ENCODE measurements at regions not wholly inside any gene's neighbourhood (a gene's known extent, or its start where the extent isn't known, plus 50 kb on each side); places are given as distances from the start of the nearest gene placed in this dataset.

DNA sequence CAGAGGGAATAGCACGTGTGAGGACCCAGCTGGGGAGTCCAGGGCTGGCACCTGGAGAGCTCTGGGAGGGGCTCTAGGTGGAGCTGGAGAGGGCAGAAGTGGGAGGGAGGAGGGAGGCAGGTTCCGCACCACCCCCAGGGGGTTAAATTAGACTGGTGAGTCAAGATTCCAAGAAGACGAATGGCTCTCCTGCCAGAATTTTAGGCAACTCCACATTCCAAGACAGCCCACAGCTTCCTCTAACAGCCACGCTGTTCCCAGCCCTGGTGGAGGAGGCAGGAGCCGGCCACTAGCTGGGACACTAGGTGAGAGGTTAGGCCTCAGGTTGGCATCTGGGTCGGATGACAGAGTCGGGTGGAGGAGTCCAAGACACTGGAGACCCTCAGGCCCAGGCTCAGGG lies 60.2 kb downstream of the TFAP2C start:
- H3K9me3 ChIP-seq (ENCODE audit: low read length) = no peaks in the 10 kb centered on the region
- no peaks in the 10 kb centered on the region for H3K4me1 ChIP-seq (ENCODE audit: insufficient read depth, low read length, severe bottlenecking)
- H2AFZ ChIP-seq (ENCODE audit: low read length) = no peak overlapping the region
- no peak overlapping the region for H3K4me2 ChIP-seq (ENCODE audit: low read length)
- no peaks in the 10 kb centered on the region for H4K20me1 ChIP-seq (ENCODE audit: insufficient read depth, low read length)
- TF ChIP-seq, protein P1, sequence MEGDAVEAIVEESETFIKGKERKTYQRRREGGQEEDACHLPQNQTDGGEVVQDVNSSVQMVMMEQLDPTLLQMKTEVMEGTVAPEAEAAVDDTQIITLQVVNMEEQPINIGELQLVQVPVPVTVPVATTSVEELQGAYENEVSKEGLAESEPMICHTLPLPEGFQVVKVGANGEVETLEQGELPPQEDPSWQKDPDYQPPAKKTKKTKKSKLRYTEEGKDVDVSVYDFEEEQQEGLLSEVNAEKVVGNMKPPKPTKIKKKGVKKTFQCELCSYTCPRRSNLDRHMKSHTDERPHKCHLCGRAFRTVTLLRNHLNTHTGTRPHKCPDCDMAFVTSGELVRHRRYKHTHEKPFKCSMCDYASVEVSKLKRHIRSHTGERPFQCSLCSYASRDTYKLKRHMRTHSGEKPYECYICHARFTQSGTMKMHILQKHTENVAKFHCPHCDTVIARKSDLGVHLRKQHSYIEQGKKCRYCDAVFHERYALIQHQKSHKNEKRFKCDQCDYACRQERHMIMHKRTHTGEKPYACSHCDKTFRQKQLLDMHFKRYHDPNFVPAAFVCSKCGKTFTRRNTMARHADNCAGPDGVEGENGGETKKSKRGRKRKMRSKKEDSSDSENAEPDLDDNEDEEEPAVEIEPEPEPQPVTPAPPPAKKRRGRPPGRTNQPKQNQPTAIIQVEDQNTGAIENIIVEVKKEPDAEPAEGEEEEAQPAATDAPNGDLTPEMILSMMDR (IDR thresholded peaks at IDR 0.05; ENCODE audit: low read length) = no peak
- TF ChIP-seq EZH2 (IDR thresholded peaks at IDR 0.05; ENCODE audit: borderline replicate concordance, low read length) = no peak
- H3K4me3 ChIP-seq (ENCODE audit: low read depth, low read length, poor library complexity, severe bottlenecking) = no peak overlapping the region
- H3K27me3 ChIP-seq (ENCODE audit: insufficient read depth, low read length) = no peaks in the 10 kb centered on the region
- H3K36me3 ChIP-seq (ENCODE audit: insufficient read depth, low read length) = no peaks in the 10 kb centered on the region
- no peak overlapping the region for H3K27ac ChIP-seq (ENCODE audit: low read depth, low read length, poor library complexity, severe bottlenecking)
- no peaks in the 10 kb centered on the region for H3K9me2 ChIP-seq (ENCODE audit: low read depth, low read length)
- no peak overlapping the region for H3K9ac ChIP-seq (ENCODE audit: low read length)
- H3F3A ChIP-seq (ENCODE audit: insufficient read depth, low read length) = no peaks in the 10 kb centered on the region
- no peaks in the 10 kb centered on the region for H3K79me2 ChIP-seq (ENCODE audit: insufficient read depth, low read length)

DNA sequence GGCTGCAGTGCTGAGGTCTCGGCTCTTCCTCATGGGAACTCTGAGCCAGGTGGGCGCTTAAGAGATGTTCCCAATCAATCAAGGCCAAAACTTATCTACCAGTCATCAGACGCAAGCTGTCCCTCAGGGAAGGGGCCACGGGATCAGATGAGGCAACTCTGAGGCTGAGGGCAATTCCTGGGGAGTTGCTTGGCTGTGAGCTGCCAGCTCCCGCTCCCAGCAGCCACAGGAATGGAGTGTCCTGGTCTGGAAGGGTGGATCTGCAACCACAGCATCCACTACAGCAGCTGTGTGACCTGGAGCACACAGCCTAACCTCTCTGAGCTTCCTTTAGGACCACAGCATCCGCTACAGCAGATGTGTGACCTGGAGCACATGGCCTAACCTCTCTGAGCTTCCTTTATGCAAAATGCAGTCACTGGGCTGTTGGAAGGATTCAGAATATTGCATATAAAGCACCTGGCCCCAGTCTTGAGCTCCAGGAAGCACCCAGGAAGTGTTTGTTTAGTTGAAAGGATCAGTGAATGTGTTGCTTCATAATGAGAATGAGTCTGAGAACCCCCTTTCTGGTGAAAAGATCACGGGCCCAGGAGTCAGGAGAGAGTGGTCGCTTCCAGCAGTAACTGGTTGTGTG lies 60.9 kb downstream of the TFAP2C start:
- no peak overlapping the region for H3K27ac ChIP-seq (ENCODE audit: low read depth, low read length, poor library complexity, severe bottlenecking)
- no peaks in the 10 kb centered on the region for H4K20me1 ChIP-seq (ENCODE audit: insufficient read depth, low read length)
- no peaks in the 10 kb centered on the region for H3K36me3 ChIP-seq (ENCODE audit: insufficient read depth, low read length)
- H3K4me1 ChIP-seq (ENCODE audit: insufficient read depth, low read length, severe bottlenecking) = no peaks in the 10 kb centered on the region
- no peak overlapping the region for H2AFZ ChIP-seq (ENCODE audit: low read length)
- H3K9me3 ChIP-seq (ENCODE audit: low read length) = no peaks in the 10 kb centered on the region
- H3K9me2 ChIP-seq (ENCODE audit: low read depth, low read length) = no peaks in the 10 kb centered on the region
- no peak overlapping the region for H3K4me2 ChIP-seq (ENCODE audit: low read length)
- no peak overlapping the region for H3K4me3 ChIP-seq (ENCODE audit: low read depth, low read length, poor library complexity, severe bottlenecking)
- H3K9ac ChIP-seq (ENCODE audit: low read length) = no peak overlapping the region
- no peaks in the 10 kb centered on the region for H3K79me2 ChIP-seq (ENCODE audit: insufficient read depth, low read length)
- no peaks in the 10 kb centered on the region for H3F3A ChIP-seq (ENCODE audit: insufficient read depth, low read length)
- TF ChIP-seq EZH2 (IDR thresholded peaks at IDR 0.05; ENCODE audit: borderline replicate concordance, low read length) = no peak
- TF ChIP-seq, protein P1 (IDR thresholded peaks at IDR 0.05; ENCODE audit: low read length) = no peak
- 0 out of 2 replicates have a peak, but pooled peaks cover 3% of the 10 kb centered on the region for H3K27me3 ChIP-seq (ENCODE audit: insufficient read depth, low read length)

DNA sequence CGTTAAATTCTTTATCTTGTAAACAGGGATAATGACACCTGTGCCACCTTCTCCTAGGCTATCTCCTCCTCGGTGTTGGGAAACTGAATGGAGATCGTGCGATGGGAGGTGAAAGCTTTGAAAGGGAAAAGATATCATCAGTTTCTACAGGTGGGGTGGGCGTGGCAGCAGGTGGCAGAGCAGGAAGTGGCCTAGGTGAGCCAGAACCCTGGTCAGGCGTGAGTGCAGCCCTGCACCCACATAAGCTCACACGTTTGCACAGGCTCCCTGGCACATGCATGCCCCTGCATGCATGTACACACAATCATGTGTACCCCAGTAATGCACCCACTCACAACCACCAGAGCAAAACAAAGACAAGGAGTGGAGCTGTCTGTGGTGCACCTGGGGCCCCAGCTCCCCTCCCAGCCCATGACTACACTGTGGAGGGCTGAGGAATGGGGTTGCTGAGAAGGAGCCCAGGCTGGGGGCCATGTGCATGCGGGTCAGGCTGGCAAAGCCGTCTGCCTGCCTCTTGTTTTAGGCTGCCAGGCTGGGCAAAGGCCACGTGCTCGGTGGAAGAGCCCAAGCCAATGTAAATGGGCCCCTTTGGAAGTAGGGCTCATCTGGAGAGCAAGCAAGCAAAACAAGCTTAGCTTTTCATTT lies 61.5 kb downstream of the TFAP2C start:
- Histone ChIP-seq H3F3A (ENCODE audit: insufficient read depth, low read length) (no peaks in the 10 kb centered on the region), H3K9ac (ENCODE audit: low read length) (no peak overlapping the region), H3K27ac (ENCODE audit: low read depth, low read length, poor library complexity, severe bottlenecking) (no peak overlapping the region), H3K9me3 (ENCODE audit: low read length) (no peaks in the 10 kb centered on the region), H3K9me2 (ENCODE audit: low read depth, low read length) (no peaks in the 10 kb centered on the region), H2AFZ (ENCODE audit: low read length) (no peak overlapping the region), H3K27me3 (ENCODE audit: insufficient read depth, low read length) (0 out of 2 replicates have a peak, but pooled peaks cover 3% of the 10 kb centered on the region), H4K20me1 (ENCODE audit: insufficient read depth, low read length) (no peaks in the 10 kb centered on the region), H3K4me2 (ENCODE audit: low read length) (no peak overlapping the region), H3K36me3 (ENCODE audit: insufficient read depth, low read length) (no peaks in the 10 kb centered on the region), H3K79me2 (ENCODE audit: insufficient read depth, low read length) (no peaks in the 10 kb centered on the region), H3K4me3 (ENCODE audit: low read depth, low read length, poor library complexity, severe bottlenecking) (no peak overlapping the region), H3K4me1 (ENCODE audit: insufficient read depth, low read length, severe bottlenecking) (no peaks in the 10 kb centered on the region)
- TF ChIP-seq, protein P1 (IDR thresholded peaks at IDR 0.05; ENCODE audit: low read length) = no peak
- no peak for TF ChIP-seq EZH2 (IDR thresholded peaks at IDR 0.05; ENCODE audit: borderline replicate concordance, low read length)
